HG03558 (cell line): ENCODE measurements at regions not wholly inside any gene's neighbourhood (a gene's known extent, or its start where the extent isn't known, plus 50 kb on each side); places are given as distances from the start of the nearest gene placed in this dataset.
"Not testable (repeated sequence)": the region's sequence is repeated elsewhere in the genome, so short reads cannot be mapped to it uniquely, and the experiment has no call there.

Source experiments
- ATAC-seq: cut with Tn5 transposase; IDR thresholded peaks from one replicate; pipeline ENCODE4 v1.9.1; 2021; ENCODE audit warnings: moderate number of reproducible peaks; ENCODE audit not compliant: unreplicated experiment; ENCODE audit errors: extremely low read depth

- ATAC-seq: no peak
These were observed 1341.2 kb downstream of the PLA2G4A start for GRCh38 chr1:188169971-188170370.

DNA sequence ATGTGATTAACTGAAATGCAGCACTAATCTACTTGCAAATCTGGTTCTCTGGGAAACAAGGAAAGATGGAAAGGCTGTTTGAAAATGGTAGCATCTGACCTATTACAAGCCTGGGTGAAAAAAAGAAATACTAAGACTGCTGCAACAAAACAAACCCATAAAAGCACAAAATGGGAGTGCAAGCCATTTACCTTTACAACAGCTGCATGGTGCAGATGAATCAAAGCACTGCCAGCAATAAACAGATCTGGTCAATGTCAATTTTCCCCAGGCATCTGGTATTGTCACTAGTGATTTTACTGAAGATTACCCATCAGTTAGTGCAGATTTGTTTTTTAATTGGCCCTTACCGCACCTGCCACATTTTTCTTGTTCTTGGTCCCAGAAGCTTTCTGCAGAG lies 1341.7 kb downstream of the PLA2G4A start:
- no peak for ATAC-seq

GRCh38 chr1:188170935-188171334 lies 1342.2 kb downstream of the PLA2G4A start:
- ATAC-seq: no peak

DNA sequence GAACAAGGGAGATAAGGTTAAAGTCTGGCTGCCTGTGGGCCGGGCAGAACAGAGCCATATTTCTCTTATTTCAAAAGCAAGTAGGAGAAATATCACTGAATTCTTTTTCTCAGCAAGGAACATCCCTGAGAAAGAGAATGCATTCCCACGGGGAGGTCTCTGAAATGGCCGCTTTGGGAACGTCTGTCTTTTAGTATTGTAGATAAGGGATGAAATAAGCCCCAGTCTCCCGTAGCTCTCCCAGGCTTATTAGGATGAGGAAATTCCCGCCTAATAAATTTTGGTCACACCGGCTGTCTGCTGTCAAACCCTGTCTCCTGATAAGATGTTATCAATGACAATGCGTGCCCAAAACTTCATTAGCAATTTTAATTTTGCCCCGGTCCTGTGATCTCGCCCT lies 1353.3 kb downstream of the PLA2G4A start:
- ATAC-seq: not testable (repeated sequence)

GRCh38 chr1:188188317-188188716 lies 1359.6 kb downstream of the PLA2G4A start:
- ATAC-seq: no peak

DNA sequence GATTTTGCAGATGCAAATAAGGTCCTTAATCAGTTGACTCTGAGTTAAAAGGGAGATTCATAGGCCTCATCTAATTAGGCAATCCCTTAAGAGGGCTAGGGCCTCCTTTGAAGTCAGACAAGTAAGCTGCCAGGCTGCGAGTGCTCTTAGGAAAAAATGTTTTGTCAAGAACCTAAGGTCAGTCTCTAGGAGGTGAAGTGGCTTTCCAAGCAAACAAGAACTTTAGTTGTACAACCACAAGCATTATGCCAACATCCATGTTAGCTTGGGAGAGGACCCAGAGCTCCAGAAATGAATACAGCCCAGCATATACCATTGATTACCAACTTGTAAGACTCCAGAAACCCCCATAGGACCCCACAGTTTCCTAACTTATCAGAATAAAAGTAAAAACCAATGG lies 1366.2 kb downstream of the PLA2G4A start:
- ATAC-seq: no peak

- no peak for ATAC-seq
These were observed 1389.5 kb downstream of the PLA2G4A start for GRCh38 chr1:188218289-188218688.

DNA sequence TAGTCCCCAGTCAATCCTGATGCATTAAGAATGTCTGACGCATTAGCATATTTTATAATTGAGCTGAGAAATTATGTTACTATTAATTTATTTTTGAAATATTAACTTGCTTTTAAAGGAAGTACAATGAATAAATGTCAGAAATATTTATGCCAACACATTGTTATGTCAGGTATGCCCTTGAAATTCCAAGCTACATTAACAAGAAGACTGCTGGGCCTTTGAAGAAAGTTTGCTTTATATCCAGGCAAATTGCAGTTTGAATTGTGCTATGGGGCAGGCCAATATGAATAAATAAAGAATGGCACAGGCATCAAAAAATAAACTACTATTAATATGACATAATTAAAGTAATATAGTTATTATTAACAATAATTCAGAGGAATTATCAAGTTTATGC lies 1391.3 kb downstream of the PLA2G4A start:
- ATAC-seq: no peak

DNA sequence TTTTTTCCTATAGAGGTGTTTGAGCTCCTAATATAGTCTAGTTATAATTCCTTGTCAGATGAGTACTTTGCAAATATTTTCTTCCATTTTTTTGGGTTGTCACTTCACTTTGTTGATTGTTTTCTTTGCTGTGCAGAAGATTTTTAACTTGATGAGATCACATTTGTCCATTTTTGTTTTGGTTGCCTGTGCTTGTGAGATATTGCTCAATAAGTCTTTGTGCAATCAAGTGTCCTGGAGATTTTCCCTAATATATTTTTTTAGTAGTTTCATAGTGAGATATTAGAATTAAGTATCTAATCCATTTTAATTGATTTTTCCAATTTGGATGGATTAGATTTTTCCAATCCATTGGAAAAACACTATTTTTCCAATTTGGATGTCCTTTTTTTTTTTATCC lies 1395.5 kb downstream of the PLA2G4A start:
- ATAC-seq: no peak

DNA sequence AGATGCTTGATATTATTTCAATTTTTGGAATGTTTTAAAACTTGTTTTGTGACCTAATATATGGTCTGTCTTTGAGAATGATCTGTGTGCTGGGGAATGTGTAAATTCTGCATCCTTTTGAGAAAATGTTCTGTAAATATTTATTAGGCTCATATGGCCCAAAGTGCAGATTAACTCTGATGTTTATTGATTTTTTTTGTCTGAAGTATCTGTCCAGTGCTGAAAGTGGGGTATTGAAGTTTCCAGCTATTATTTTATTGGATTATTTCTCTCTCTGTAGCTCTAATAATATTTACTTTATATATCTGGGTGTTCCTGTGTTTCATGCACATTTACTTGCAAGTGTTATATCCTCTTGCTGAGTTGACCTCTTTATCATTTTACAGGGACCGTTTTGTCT lies 1397.2 kb downstream of the PLA2G4A start:
- no peak for ATAC-seq

DNA sequence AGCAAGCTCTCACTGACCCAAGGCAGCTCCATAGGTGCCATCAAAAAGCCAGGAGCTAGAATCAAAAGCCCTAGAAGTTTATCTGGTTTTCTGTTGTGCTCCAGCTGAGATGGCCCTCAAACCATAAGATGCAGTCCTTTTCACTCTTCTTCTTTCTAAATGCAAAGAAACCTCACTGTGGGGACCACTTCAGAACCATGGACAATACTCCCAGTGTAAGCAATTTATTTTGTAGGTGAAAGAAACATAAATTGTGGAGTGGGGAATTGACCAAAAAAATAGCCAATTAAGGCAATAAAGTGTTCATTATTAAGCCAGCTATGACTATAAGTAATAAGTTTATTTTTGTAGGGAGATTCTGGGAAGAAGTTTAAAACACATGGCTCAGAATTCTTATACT lies 1399.9 kb downstream of the PLA2G4A start:
- no peak for ATAC-seq

DNA sequence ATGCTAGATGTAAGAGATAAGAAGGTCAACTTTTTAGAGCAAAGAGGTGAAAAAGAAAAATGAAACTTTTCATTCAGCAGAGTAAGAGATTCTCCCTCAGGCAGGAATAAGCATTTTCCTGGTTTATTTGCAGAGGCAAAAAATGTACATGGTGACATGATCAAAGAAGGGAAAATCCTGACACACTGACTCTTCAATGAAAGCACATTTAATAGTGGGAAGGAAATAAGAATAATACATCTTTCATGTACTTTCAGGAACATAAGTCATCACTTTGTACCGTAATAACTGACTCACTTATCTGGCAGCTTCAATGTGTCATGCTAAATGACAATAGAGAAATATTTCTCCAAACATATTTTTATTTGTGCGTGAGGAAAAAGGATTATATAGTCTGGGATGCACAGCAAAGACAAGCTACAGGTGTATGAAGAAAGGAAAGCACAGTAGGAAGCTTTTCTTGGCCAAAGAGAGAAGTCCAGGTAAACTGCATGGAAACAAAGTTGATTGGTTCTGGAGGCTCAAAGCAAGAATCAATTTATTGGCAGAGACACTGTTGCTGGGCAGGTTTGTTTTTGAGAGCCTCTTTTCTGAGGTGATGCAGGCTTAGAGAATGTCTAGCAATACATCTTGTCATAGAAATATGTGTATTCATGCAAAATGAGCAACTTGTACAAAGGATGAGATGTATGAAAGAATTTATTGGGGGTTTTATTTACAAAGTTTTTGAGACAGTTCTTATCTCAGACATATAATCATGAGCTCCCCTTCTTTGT lies 1409.0 kb downstream of the PLA2G4A start:
- ATAC-seq: no peak

- no peak for ATAC-seq
These were observed 1412.1 kb downstream of the PLA2G4A start for GRCh38 chr1:188240772-188241406.

DNA sequence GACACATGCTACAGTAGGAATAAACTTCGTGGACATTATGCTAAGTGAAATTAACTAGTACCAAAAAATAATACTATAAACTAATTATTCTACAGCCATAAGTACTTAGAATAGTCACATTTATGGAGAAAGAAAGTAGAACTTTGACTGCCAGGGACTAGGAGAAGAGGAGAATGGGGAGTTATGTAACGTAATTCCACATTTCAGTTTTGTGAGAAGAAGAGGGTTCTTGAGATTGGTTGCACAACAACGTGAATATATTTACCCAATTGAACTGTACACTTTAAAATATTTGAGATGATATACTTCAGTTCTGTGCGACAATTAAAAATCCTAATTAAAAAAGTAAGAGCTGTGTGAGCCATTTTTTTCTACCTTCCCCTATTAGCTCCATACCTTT lies 1412.9 kb downstream of the PLA2G4A start:
- no peak for ATAC-seq

DNA sequence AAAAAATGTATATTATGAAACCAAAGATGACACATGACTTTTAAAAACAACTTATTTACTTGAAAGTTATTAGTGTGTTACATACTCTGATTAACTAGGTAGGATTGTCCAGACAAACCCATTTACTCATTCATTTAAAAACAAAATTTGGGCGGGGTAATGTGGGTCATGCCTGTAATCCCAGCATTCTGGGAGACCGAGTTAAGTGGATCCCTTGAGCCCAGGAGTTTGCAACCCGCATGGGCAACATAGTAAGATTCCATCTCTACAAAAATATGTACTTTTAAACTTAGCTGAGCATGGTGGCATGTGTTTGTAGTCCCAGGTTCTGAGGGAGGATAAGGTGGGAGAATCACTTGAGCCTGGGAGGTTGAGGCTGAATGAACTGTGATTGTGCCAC lies 1414.7 kb downstream of the PLA2G4A start:
- no peak for ATAC-seq

DNA sequence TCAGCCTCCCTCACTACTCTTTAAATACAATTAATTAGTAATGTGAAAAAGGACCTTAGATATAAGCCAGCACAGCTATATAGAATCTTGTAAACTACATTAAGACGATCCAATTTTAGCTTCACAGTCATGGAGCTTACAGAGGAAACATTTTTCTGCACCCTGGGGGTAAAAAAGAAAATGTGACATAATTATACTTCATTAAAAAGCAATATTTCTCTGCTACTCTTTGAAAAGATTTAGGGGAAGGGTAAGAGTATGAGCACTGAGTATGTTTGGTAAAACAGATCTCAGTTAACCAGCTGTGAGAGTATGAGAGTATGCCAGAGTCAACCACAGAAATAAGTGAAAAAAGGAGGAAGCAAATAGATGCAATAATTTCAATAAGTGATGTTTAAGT lies 1415.9 kb downstream of the PLA2G4A start:
- ATAC-seq: no peak

- no peak for ATAC-seq
These were observed 1418.5 kb downstream of the PLA2G4A start for GRCh38 chr1:188247255-188247654.

GRCh38 chr1:188249811-188250210 lies 1421.1 kb downstream of the PLA2G4A start:
- no peak for ATAC-seq

- ATAC-seq: no peak
These were observed 1422.3 kb downstream of the PLA2G4A start for GRCh38 chr1:188251036-188251435.

GRCh38 chr1:188261849-188262248 lies 1433.1 kb downstream of the PLA2G4A start:
- ATAC-seq: no peak

- no peak for ATAC-seq
These were observed 1441.2 kb downstream of the PLA2G4A start for GRCh38 chr1:188269956-188270355.

DNA sequence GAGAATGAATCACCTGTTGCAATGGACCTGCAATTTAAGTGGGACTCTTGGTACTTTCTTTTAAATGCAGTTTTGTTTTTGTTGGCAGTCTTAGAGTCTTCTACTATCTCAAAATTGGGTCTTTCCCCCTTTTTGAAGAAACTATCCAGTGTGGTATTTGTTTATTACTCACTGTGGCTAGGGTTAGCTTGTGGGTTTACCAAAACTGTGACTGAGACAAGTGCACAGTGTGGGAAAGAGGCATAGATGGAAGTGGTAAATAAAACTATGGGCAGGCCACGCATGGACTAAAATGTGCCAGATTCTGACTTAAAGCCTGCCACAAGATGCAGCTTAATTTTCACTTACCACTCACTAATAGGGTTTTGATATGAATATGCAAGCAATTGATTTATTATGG lies 1441.7 kb downstream of the PLA2G4A start:
- no peak for ATAC-seq
